ENCODE measurements at regions not wholly inside any gene's neighbourhood (a gene's known extent, or its start where the extent isn't known, plus 50 kb on each side); places are given as distances from the start of the nearest gene placed in this dataset.

- Histone ChIP-seq H3K27ac (replicated peaks in 1 of 4) (no peak overlapping the region), H3K9me3 (no peaks in the 10 kb centered on the region), H3K4me3 (no peak overlapping the region), H3K27me3 (no peaks in the 10 kb centered on the region), H3K36me3 (no peaks in the 10 kb centered on the region), H3K4me1 (no peaks in the 10 kb centered on the region)
- TF ChIP-seq CTCF (IDR thresholded peaks at IDR 0.05) = no peak
- WGBS = 76% methylated on average over 6 of the region's 6 CpGs
- intact Hi-C loops (cut with DNase I) = no loop called here
- DNase-seq (ENCODE audit: extremely low spot score) = no peak
Observed at GRCh38 chr4:181599134-181599533, 644.1 kb upstream of the TENM3 start.

GRCh38 chr4:181601103-181601502, 642.1 kb upstream of the TENM3 start:
- TF ChIP-seq EP300 (IDR thresholded peaks at IDR 0.05) (no peak), POLR2A (IDR thresholded peaks at IDR 0.05; ENCODE audit: low read depth) (no peak), CTCF (IDR thresholded peaks at IDR 0.05) (no peak), POLR2AphosphoS5 (IDR thresholded peaks at IDR 0.05) (no peak)
- WGBS = 35% methylated on average over 2 of the region's 2 CpGs
- no peaks in the 10 kb centered on the region for H3K27me3 ChIP-seq
- intact Hi-C loops (cut with DNase I) = no loop called here
- H3K27ac ChIP-seq (replicated peaks in 1 of 4) = no peak overlapping the region
- no peak overlapping the region for H3K4me3 ChIP-seq
- no peaks in the 10 kb centered on the region for H3K4me1 ChIP-seq
- H3K36me3 ChIP-seq = no peaks in the 10 kb centered on the region
- no peaks in the 10 kb centered on the region for H3K9me3 ChIP-seq
- no peak for DNase-seq (ENCODE audit: extremely low spot score)

DNA sequence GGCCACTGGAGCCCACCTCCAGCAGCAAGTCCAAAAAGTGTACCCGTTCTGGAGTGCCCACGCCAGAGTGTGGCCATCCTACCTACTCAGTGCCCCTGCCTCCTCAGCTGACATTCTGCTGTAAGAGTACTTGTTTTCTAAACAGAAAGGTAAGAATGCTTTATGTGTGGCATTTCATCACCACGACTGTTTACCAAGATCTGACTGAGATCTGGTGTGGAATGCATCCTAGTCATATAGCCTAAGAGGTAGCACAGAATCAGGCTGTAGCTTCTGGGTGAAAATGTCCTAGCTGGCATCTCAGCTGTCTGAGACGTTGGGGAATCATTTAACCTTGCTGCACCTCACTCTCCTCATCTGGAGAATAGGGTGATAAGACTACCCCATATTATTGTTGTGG, 638.7 kb upstream of the TENM3 start:
- TF ChIP-seq POLR2A (IDR thresholded peaks at IDR 0.05; ENCODE audit: low read depth) = no peak
- no peak for TF ChIP-seq POLR2AphosphoS5 (IDR thresholded peaks at IDR 0.05)
- no peak for TF ChIP-seq EP300 (IDR thresholded peaks at IDR 0.05)
- TF ChIP-seq CTCF (IDR thresholded peaks at IDR 0.05) = no peak
- Histone ChIP-seq H3K36me3 (no peaks in the 10 kb centered on the region), H3K4me3 (no peak overlapping the region), H3K9me3 (no peaks in the 10 kb centered on the region), H3K27me3 (no peaks in the 10 kb centered on the region), H3K27ac (replicated peaks in 1 of 4) (no peak overlapping the region), H3K4me1 (no peaks in the 10 kb centered on the region)
- no peak for DNase-seq (ENCODE audit: extremely low spot score)
- WGBS = 85% methylated on average over 1 of the region's 4 CpGs
- intact Hi-C loops (cut with DNase I) = no loop called here

DNA sequence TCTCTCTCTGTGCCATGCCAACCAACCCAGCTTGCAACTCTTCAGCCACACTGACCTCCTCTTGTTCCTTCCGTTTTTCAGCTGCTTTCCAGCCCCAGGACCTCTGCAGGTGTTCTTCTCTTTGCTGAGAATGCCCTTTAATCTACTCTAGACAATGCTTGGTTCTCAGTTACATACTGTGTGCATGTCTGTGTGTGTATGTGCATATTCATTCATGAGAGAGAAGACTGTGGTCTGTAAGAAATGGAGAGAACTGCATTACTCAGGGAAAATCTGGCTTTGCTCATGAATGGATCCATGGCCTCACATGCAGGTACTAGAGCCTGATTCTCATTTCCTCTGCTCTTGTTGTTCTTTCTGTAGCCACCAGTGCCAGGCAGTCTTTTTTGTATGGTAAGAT, 636.9 kb upstream of the TENM3 start:
- intact Hi-C loops (cut with DNase I) = no loop called here
- Histone ChIP-seq H3K27ac (replicated peaks in 1 of 4) (no peak overlapping the region), H3K36me3 (no peaks in the 10 kb centered on the region), H3K9me3 (no peaks in the 10 kb centered on the region), H3K27me3 (no peaks in the 10 kb centered on the region), H3K4me3 (no peak overlapping the region), H3K4me1 (no peaks in the 10 kb centered on the region)
- TF ChIP-seq CTCF (IDR thresholded peaks at IDR 0.05) (no peak), POLR2AphosphoS5 (IDR thresholded peaks at IDR 0.05) (no peak), POLR2A (IDR thresholded peaks at IDR 0.05; ENCODE audit: low read depth) (no peak), EP300 (IDR thresholded peaks at IDR 0.05) (no peak)
- WGBS = 65% methylated on average over 1 of the region's 1 CpG
- DNase-seq (ENCODE audit: extremely low spot score) = no peak

GRCh38 chr4:181608181-181608580, 635.0 kb upstream of the TENM3 start:
- Histone ChIP-seq H3K4me3 (no peak overlapping the region), H3K9me3 (no peaks in the 10 kb centered on the region), H3K27ac (replicated peaks in 1 of 4) (no peak overlapping the region), H3K27me3 (no peaks in the 10 kb centered on the region), H3K4me1 (no peaks in the 10 kb centered on the region), H3K36me3 (no peaks in the 10 kb centered on the region)
- WGBS = 43% methylated on average over 2 of the region's 2 CpGs
- TF ChIP-seq CTCF (IDR thresholded peaks at IDR 0.05) (no peak), POLR2AphosphoS5 (IDR thresholded peaks at IDR 0.05) (no peak), POLR2A (IDR thresholded peaks at IDR 0.05; ENCODE audit: low read depth) (no peak), EP300 (IDR thresholded peaks at IDR 0.05) (no peak)
- DNase-seq (ENCODE audit: extremely low spot score) = no peak
- intact Hi-C loops (cut with DNase I) = no loop called here

Data from esophagus muscularis mucosa (tissue), 4 donors.